B cell (primary cell): ENCODE measurements at regions not wholly inside any gene's neighbourhood (a gene's known extent, or its start where the extent isn't known, plus 50 kb on each side); places are given as distances from the start of the nearest gene placed in this dataset.

Experiments
- CTCF ChIP-seq: fragments of 200-600 bp; IDR thresholded peaks from one replicate; pipeline ENCODE4 v1.8.0; 2022; ENCODE audit warnings: antibody characterized with exemption, mild to moderate bottlenecking
- EZH2 ChIP-seq: IDR thresholded peaks from 2 replicates; pipeline ENCODE4 v1.6.1; 2012; ENCODE audit warnings: borderline replicate concordance, low read depth, mild to moderate bottlenecking, moderate library complexity, low read length; ENCODE audit not compliant: insufficient read depth, poor library complexity, severe bottlenecking

DNA sequence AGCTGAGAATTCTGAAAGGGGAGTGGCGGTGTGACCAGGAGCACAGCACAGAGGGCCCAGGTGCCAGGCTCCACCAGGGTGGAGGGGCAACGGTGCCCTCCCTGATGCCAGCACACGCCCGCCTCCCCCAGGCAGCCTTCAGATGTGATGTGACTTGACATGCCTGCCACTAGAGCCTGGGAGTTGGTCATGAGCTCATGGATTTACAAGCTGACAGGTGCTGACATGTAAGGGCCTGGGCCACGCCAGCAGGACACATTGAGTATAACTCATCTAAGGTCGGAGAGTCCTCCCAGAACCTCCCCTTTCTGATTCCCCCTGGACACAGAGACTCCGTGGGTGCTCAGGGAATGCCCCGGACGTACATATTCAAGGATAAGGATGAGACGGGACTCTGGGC lies 74.2 kb downstream of the LSM5 start:
- TF ChIP-seq CTCF, result no peak
- no peak for TF ChIP-seq EZH2
